BJ (cell line): ENCODE measurements at regions not wholly inside any gene's neighbourhood (a gene's known extent, or its start where the extent isn't known, plus 50 kb on each side); places are given as distances from the start of the nearest gene placed in this dataset.

ENCODE experiments used
- CTCF ChIA-PET: fragments of 350-600 bp; formaldehyde crosslinking; extraction: SDS; loops from one replicate; lab custom pipeline; 2021; ENCODE audit warnings: antibody characterized with exemption, inconsistent platforms; lab: Yijun Ruan, JAX
- POLR2A ChIA-PET: fragments of 300-600 bp; sonication (Branson Sonifier 250); formaldehyde crosslinking; extraction: SDS; loops from one replicate; lab custom pipeline; 2021; ENCODE audit warnings: antibody characterized with exemption; lab: Charles Lee
- DNase-seq: peaks from one replicate; pipeline ENCODE4 v3.0.0-alpha.2; 2011; ENCODE audit warnings: low read depth
- H3K27me3 ChIP-seq: 2 replicates; pipeline ENCODE4 v1.6.0; 2011; ENCODE audit warnings: low read length; ENCODE audit not compliant: control insufficient read depth, insufficient read depth
- H3K36me3 ChIP-seq: 2 replicates; pipeline ENCODE4 v1.5.1; 2011; ENCODE audit warnings: low read length; ENCODE audit not compliant: control insufficient read depth, insufficient read depth
- H3K4me3 ChIP-seq: 2 replicates; pipeline ENCODE4 v1.5.1; 2011; ENCODE audit warnings: low read depth, mild to moderate bottlenecking, control low read depth, low read length
- CTCF ChIP-seq: IDR thresholded peaks from 2 replicates; pipeline ENCODE4 v1.5.1; 2011; ENCODE audit warnings: low read depth, mild to moderate bottlenecking, control low read depth, inconsistent platforms, low read length, moderate library complexity; ENCODE audit not compliant: insufficient read depth

DNA sequence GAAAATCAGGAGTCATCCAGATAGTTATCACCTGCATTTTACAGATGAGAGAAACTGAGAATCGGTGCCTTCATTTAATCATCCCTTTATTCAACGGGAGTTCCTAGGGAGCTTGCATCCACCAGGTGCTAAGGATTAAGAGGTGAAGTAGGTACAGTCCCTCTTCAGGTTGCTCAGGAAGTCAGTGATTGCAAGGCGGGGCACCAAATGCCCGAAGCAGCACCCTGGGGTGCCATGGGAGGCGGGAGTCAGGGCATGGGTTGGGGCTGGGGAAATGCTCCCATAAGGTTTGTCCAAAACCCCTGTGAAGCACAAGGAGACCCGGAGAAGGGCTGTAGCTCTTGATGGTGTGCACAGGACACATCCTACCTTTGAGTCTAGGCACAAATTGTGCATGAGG is 98.8 kb upstream of the KLF4 start:
- no peaks in the 10 kb centered on the region; the same call in 1 of the 2 replicates for H3K27me3 ChIP-seq
- no peak for DNase-seq
- no peaks in the 10 kb centered on the region for H3K36me3 ChIP-seq
- no peak overlapping the region for H3K4me3 ChIP-seq
- ChIA-PET POLR2A (no interaction called here), CTCF (no interaction called here)
- TF ChIP-seq CTCF, result no peak

DNA sequence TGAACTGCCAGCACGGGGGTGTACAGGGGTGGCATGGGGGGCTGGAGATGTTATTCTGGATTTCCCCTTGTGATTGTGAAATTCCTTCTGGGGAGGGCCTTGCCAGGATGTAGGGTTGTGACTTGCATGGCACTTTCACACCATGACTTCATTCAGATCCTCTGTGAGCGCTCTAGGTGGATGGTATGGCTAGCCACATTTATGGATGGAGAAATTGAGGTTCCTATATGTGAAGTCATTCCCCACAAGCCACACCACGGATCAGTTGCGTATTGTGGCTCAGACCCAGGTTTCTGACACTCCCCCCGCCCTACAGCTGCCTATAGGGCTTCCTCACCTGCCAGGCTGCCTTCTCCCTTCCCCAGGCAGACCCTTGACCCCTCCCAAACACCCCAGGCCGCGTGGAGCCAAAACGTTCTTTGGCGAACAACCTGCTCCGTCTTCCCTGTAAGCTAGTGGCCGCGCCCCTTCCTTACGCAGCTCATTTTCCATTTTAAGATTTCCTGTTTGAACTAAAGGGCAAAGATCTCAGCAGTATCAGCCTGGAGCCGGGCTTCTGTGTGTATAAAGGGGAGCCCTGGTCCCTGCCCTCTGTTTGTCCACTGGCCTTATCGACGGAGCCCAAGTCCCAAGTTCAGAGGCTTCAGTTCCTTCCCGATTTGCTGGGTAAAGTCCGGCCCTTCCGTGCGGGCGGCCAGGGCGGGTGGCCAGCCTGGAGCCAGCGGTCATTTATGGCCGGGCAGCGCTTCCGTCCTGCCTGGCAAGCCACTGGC is 97.8 kb upstream of the KLF4 start:
- DNase-seq, result no peak
- CTCF ChIA-PET, result no interaction called here
- Histone ChIP-seq H3K27me3 (no peaks in the 10 kb centered on the region; the same call in 1 of the 2 replicates), H3K36me3 (no peaks in the 10 kb centered on the region), H3K4me3 (no peak overlapping the region)
- POLR2A ChIA-PET, result no interaction called here
- TF ChIP-seq CTCF, result no peak

GRCh38 chr9:107586493-107586892 is 96.9 kb upstream of the KLF4 start:
- no peak for TF ChIP-seq CTCF
- CTCF ChIA-PET, result no interaction called here
- DNase-seq, result no peak
- H3K4me3 ChIP-seq, result no peak overlapping the region
- H3K36me3 ChIP-seq, result no peaks in the 10 kb centered on the region
- POLR2A ChIA-PET, result no interaction called here
- H3K27me3 ChIP-seq, result no peaks in the 10 kb centered on the region; the same call in 1 of the 2 replicates

GRCh38 chr9:107585465-107585864 is 95.9 kb upstream of the KLF4 start:
- Histone ChIP-seq H3K27me3 (no peaks in the 10 kb centered on the region; the same call in 1 of the 2 replicates), H3K4me3 (no peak overlapping the region), H3K36me3 (no peaks in the 10 kb centered on the region)
- ChIA-PET POLR2A (no interaction called here), CTCF (no interaction called here)
- no peak for TF ChIP-seq CTCF
- DNase-seq, result no peak

- POLR2A ChIA-PET, result no interaction called here
- DNase-seq, result no peak
- no peak for TF ChIP-seq CTCF
- H3K4me3 ChIP-seq, result no peak overlapping the region
- no peaks in the 10 kb centered on the region for H3K36me3 ChIP-seq
- H3K27me3 ChIP-seq, result no peaks in the 10 kb centered on the region; the same call in 1 of the 2 replicates
- CTCF ChIA-PET, result no interaction called here
These were observed 95.4 kb upstream of the KLF4 start for GRCh38 chr9:107584944-107585343.
